ENCODE measurements at regions not wholly inside any gene's neighbourhood (a gene's known extent, or its start where the extent isn't known, plus 50 kb on each side); places are given as distances from the start of the nearest gene placed in this dataset.
A peak's percentile ranks its signal among the peaks of the same experiment; 100 is the strongest.
"Not testable (repeated sequence)": the region's sequence is repeated elsewhere in the genome, so short reads cannot be mapped to it uniquely, and the experiment has no call there.

DNA sequence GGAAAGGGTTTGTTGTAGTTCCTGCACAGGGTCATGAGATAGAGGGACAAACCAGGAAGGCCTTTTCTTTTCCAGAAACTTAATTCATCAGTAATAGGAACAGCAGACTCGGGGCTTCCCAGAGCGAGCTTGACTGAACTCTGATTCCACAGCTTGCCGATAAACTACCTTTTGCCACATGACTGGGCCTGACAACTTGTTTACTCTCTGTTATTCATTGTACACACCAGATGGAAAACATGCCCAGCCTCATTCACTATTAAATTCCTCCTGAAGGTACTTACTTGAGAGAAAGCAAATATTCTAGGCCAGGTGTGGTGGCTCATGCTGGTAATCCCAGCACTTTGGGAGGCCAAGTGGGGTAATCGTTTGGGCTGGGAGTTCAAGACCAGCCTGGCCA lies 77.1 kb upstream of the FGFR2 start:
- 64 to 76% methylated on average over 4 of the region's 4 CpGs for WGBS, 2 donors
- TF ChIP-seq CTCF (IDR thresholded peaks at IDR 0.05) = no peak
- no peak for TF ChIP-seq POLR2A (IDR thresholded peaks at IDR 0.05)
- H3K4me3 ChIP-seq (ENCODE audit: low read depth, poor library complexity, severe bottlenecking) = no peak overlapping the region
- intact Hi-C loops (cut with DNase I; ENCODE audit: low total_unique reads) = no loop called here
- DNase-seq (ENCODE audit: low spot score in 2 of 2) = no peak

GRCh38 chr10:121674885-121675284 lies 76.6 kb upstream of the FGFR2 start:
- no peak for DNase-seq (ENCODE audit: low spot score in 2 of 2)
- 80 to 90% methylated on average over 4 of the region's 4 CpGs for WGBS, 2 donors
- no peak overlapping the region for H3K4me3 ChIP-seq (ENCODE audit: low read depth, poor library complexity, severe bottlenecking)
- TF ChIP-seq CTCF (IDR thresholded peaks at IDR 0.05) = no peak
- TF ChIP-seq POLR2A (IDR thresholded peaks at IDR 0.05) = no peak
- intact Hi-C loops (cut with DNase I; ENCODE audit: low total_unique reads) = no loop called here

DNA sequence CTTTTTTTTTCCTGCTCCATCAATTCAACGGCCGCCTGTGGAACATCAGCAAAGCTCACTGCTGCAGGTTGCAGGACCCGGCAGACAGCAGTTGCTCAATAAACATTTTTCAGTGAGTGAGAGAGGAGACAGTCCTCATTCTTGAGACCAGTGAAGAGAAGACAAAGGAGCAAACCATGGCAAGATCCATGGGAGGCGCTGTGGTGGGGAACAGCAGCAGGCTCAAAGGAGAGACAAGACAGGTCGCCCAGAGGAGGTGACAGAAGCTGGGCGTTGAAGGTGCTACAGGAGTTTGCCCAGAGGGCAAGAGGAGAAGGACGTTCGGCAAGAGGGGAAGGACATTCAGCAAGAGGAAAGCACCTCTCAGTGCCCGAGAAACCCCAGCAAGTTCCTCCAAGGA lies 74.5 kb upstream of the FGFR2 start:
- DNase-seq (ENCODE audit: low spot score in 2 of 2) = no peak
- no peak for TF ChIP-seq POLR2A (IDR thresholded peaks at IDR 0.05)
- no peak overlapping the region for H3K4me3 ChIP-seq (ENCODE audit: low read depth, poor library complexity, severe bottlenecking)
- WGBS, 2 donors = 78 to 79% methylated on average over 9 of the region's 9 CpGs
- intact Hi-C loops (cut with DNase I; ENCODE audit: low total_unique reads) = no loop called here

- intact Hi-C loops (cut with DNase I; ENCODE audit: low total_unique reads) = not testable (repeated sequence)
Measured at GRCh38 chr10:121669840-121670239, 71.6 kb upstream of the FGFR2 start.

DNA sequence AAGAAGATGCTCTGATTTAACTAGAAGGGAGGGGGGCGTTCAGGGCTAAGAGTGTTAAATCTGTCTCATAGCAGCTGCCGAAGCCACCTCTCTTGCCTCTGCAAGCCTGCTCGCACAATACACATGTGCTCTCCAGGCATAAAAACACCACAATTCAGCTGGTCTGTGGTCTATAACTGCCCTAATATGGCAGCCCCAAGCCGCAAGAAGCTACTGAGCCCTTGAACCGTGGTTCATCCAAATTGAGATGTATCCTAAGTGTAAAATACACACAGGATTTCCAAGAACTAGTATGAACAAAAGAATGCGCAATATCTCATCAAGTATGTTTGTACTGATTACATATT lies 70.8 kb upstream of the FGFR2 start:
- 22 to 26% methylated on average over 6 of the region's 6 CpGs for WGBS, 2 donors
- no peak overlapping the region for H3K4me3 ChIP-seq (ENCODE audit: low read depth, poor library complexity, severe bottlenecking)
- intact Hi-C loops (cut with DNase I; ENCODE audit: low total_unique reads) = no loop called here
- TF ChIP-seq CTCF (IDR thresholded peaks at IDR 0.05) (no peak), POLR2A (IDR thresholded peaks at IDR 0.05) (no peak)
- DNase-seq (ENCODE audit: low spot score in 2 of 2) = no peak

More at GRCh38 chr10:121669840-121670239, 71.6 kb upstream of the FGFR2 start:
- WGBS, 2 donors = 93 to 95% methylated on average over 7 of the region's 7 CpGs
- DNase-seq (ENCODE audit: low spot score in 2 of 2); H3K4me3 ChIP-seq (ENCODE audit: low read depth, poor library complexity, severe bottlenecking): not testable (repeated sequence)

DNA sequence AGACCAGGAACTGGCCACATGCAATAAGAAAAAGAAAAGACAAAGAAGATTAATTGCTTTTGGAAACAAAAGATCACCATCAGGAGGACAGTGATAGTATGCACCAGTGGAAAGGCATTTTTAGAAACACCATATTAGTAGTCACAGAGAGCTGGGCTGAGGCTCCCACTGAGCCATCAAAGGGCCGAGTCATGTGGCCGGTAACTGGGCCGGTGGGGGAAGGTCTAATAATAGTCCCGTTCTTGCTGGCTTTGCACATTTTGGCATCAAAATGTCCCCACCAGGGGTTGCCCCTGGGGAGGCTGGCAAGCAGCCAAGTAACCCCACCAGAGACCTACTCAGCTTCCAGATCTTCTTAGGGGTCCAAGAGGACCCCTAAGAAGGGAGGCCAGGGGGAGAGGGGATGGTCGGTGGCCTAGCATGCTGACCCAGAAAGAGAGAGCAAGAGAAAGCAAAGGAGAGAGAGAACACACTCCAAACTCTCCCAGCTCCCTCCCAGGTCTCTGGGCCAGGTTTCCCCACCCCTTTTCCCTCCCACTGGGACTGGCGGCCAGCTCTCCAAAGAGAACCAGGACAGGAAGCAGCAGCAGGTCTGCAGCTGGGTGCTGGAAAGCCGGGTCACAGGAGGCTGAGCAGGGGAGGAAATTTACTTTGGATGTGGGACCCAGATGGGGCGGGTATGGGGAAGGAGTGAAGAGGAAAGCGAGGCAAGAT lies 70.2 kb upstream of the FGFR2 start:
- intact Hi-C loops (cut with DNase I; ENCODE audit: low total_unique reads) = no loop called here
- peak in 1 of 2 donors; percentile 46 for DNase-seq (ENCODE audit: low spot score in 2 of 2)
- WGBS, 2 donors = 3 to 8% methylated on average over 9 of the region's 9 CpGs
- H3K4me3 ChIP-seq (ENCODE audit: low read depth, poor library complexity, severe bottlenecking) = no peak overlapping the region
- no peak for TF ChIP-seq CTCF (IDR thresholded peaks at IDR 0.05)
- no peak for TF ChIP-seq POLR2A (IDR thresholded peaks at IDR 0.05)

DNA sequence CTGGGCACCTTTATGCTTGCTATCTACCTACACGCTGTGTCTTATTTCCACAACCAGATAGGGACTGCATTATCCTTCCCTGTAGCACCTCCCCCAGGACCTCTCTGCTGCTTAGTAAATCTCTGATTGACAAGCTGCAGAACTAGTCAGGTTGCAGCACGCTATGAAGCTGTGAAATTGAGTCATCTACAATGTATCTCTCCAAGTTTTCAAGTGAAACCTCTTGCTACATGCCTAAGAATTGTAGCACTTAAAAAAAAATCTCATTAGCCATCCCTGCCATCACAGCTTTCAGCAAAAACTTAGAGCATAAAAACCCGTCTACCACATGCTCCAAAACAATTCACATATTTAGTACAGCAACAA lies 69.7 kb upstream of the FGFR2 start:
- intact Hi-C loops (cut with DNase I; ENCODE audit: low total_unique reads) = no loop called here
- H3K4me3 ChIP-seq (ENCODE audit: low read depth, poor library complexity, severe bottlenecking) = no peak overlapping the region
- no peak for DNase-seq (ENCODE audit: low spot score in 2 of 2)
- 22 to 31% methylated on average over 3 of the region's 3 CpGs for WGBS, 2 donors
- TF ChIP-seq CTCF (IDR thresholded peaks at IDR 0.05) (no peak), POLR2A (IDR thresholded peaks at IDR 0.05) (no peak)

Measured in lower leg skin (tissue), 4 donors.